Tibial nerve (tissue), 4 donors: ENCODE measurements at regions not wholly inside any gene's neighbourhood (a gene's known extent, or its start where the extent isn't known, plus 50 kb on each side); places are given as distances from the start of the nearest gene placed in this dataset.

Experiments
- CTCF ChIP-seq, 5 experiments: fragments of 200-600 bp in 3 of 5; fragments of 450-650 bp in 2 of 5; sonication (generic) in 3 of 5; IDR thresholded peaks; one replicate each; pipeline ENCODE4 v1.5.1; 2016 to 2019; ENCODE audit warnings: antibody characterized with exemption in 5 of 5, mild to moderate bottlenecking in 3 of 5, moderate library complexity in 2 of 5
- EP300 ChIP-seq, 2 donors: sonication (generic); formaldehyde crosslinking; IDR thresholded peaks; one replicate each; pipeline ENCODE4 v1.6.1; 2017; ENCODE audit warnings: antibody characterized with exemption in 2 of 2, mild to moderate bottlenecking in 1 of 2
- POLR2A ChIP-seq, 2 donors: fragments of 450-650 bp; IDR thresholded peaks; one replicate each; pipeline ENCODE4 v1.6.1; 2017; ENCODE audit warnings: antibody characterized with exemption in 2 of 2, mild to moderate bottlenecking in 2 of 2, moderate library complexity in 2 of 2

- TF ChIP-seq CTCF (IDR thresholded peaks at IDR 0.05) = no peak
- no peak for TF ChIP-seq POLR2A (IDR thresholded peaks at IDR 0.05)
- TF ChIP-seq EP300 (IDR thresholded peaks at IDR 0.05) = no peak
These were observed 139.0 kb upstream of the SLC27A6 start for GRCh38 chr5:128826275-128826674.
